ENCODE measurements at regions not wholly inside any gene's neighbourhood (a gene's known extent, or its start where the extent isn't known, plus 50 kb on each side); places are given as distances from the start of the nearest gene placed in this dataset.
"Not testable (repeated sequence)": the region's sequence is repeated elsewhere in the genome, so short reads cannot be mapped to it uniquely, and the experiment has no call there.

- ATAC-seq = no peak
Observed at GRCh38 chr2:61774351-61774750, 79.5 kb downstream of the FAM161A start.

- ATAC-seq = no peak
Observed at GRCh38 chr2:61771904-61772845, 81.7 kb downstream of the FAM161A start.

- peak; percentile 82 for ATAC-seq
Observed at GRCh38 chr2:61770746-61771145, 83.1 kb downstream of the FAM161A start.

- ATAC-seq = peak; percentile 38
Observed at GRCh38 chr2:61770298-61770697, 83.6 kb downstream of the FAM161A start.

- peak; percentile 27 for ATAC-seq
Observed at GRCh38 chr2:61769093-61769675, 84.7 kb downstream of the FAM161A start.

DNA sequence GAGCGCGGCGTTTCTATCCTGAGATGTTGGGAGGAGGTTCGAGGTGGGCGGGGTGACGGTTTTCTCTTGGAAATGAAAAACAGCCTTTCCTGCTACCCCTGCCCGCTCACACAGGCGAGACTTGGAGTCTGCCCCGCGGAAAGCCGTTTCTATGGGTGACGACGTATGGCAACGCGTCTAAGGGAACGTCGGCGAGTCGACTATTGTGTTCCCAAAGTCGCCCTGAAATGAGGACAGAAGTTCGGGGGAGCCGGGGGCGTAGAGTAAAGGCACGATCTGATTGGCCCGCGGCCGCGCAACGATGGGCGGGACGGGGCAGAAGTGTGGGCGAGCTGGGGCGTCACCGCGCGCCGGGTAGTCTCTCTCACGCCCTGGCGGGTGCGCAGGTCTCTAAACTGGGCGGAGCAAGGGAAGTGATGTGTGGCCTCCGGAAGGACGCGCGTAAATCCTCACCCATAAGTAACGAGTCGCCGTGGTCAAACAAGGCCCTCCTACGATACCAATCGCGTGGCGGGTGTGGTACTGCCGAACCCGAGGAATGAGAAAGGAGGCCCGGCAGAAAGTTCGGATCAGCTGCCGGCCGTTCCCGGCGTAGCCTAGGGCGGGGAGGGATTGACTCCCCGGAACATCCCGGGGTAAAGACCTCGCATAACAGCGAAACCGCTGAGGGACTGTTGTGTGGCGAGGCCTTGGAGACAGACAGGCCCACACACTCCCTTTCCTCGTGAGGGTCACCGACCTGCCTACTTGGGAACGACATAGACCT, 89.6 kb downstream of the FAM161A start:
- peak; percentile 100 for ATAC-seq

DNA sequence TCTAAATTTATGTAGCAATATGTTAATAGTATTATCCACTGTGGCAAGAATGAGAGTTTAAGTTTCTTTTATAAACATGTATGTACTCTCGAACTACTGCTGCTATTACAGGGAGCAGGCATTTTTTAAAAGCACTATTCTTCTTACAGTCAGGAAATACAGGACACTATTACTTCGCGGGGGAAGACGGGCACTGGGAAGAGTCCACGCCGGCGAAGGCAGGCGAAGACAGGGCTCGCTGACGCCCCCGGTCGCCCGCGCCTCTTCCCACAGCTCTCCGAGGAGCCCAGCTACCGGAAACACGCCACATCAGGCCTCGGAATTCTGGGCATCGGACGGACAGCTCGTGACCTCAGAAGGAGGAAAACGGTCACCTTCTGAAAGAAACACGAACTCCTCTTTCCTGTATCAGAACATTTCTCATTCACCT, 90.2 kb downstream of the FAM161A start:
- ATAC-seq = peak; percentile 67

DNA sequence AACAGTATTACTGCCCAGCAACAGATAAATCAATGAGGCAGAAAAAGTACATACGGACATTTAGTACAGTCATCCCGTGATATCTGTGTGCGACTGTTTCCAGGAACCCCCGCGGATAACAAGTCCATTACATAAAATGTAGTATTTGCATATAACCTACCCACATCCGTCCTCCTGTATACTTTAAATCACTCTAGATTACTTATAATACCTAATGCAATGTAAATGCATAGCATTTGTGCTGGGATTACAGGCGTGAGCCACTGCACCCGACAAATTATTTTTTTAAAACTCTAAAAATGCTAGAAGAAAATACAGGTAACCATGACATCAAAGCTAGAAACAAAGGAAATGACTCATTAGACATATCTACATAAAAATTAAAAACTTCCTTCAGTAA, 91.6 kb downstream of the FAM161A start:
- ATAC-seq = no peak

GRCh38 chr2:61759718-61760117, 94.1 kb downstream of the FAM161A start:
- no peak for ATAC-seq

DNA sequence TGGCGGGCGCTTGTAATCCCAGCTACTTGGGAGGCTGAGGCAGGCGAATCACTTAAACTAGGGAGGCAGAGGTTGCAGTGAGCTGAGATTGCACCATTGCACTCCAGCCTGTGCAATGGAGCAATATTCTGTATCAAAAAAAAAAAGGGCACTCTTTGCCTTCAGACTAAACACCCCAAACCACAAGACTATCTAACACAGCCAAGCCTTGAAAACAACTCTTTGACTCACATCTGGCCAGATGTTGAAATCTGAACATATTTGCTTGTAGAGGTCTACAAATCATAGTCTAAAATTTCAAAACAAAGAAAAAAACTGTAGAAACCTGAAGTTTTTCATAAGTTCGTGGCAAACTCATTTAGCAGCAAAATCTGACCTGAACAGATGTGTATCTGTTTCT, 94.9 kb downstream of the FAM161A start:
- no peak for ATAC-seq

GRCh38 chr2:61758159-61758558, 95.7 kb downstream of the FAM161A start:
- ATAC-seq = no peak

DNA sequence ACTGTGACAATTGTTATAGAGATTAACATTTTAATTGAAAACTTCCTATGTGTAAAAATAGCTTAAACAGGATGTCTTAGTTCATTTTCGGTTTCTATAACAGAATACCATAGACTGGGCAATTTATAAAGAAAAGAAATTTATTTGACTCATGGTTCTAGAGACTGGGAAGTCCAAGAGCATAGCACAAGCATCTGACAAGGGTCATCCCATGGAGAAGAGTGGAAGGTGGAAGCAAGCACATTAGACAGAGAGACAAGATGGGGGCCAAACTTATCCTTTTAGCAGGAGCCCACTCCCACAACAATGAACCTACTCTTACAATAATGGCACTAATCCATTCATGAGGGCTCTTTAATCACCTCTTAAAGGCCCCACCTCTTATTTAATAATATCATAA, 100.3 kb downstream of the FAM161A start:
- no peak for ATAC-seq

DNA sequence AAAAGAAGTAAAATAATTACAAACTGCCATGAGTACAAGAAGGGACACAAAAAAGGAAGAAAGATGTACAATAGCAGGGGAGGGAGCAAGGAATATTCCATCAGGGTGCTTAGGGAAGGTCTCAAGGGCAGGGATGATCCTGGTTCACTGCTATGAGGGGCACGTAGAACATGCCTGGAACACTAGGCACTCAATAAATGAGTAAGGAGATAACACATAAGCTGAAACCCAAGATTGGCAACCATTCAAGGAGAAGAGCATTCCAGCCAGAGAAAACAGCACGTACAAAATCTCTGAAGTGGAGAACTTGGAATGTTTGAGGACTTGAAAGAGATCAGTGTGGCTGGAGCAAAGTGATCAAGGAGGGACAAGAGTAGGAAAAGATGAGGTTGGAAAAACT, 103.2 kb downstream of the FAM161A start:
- ATAC-seq = no peak

DNA sequence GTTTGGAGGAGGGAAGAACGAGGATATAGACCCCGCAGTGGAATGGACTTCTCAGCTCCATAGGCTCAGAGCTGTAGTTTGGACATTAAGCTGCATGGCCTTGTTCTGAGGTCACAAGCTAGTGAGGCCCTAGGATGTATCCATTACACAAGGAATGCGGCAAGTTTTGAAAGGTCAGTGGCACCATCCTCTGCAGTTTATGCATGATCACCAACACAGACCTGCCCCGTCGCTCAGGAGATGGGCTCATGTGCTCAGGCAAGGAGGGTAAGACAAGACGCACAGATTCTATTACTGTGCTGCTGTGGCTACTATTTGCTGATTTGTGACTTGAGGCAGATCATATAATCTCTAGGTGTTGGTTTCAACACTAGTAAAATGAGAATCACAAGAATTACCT, 110.9 kb downstream of the FAM161A start:
- no peak for ATAC-seq

DNA sequence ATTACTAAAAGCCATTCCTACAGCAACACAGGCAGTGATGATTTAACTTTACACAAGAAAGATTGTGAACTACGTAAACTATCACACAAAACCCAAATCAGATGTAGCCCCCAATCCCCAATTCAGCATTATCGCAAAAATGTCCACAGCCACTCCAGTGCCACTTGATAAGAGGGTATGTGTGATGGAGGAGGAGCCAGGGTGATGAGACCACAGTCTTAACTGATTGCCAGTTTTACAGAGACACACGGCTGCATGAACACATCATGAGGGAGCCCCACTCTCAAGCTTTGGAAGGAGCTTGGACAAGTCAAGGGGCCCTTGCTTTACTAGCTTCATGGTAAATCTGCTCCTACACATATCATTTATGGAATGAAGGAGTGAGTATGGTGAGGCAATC, 116.0 kb downstream of the FAM161A start:
- no peak for ATAC-seq

DNA sequence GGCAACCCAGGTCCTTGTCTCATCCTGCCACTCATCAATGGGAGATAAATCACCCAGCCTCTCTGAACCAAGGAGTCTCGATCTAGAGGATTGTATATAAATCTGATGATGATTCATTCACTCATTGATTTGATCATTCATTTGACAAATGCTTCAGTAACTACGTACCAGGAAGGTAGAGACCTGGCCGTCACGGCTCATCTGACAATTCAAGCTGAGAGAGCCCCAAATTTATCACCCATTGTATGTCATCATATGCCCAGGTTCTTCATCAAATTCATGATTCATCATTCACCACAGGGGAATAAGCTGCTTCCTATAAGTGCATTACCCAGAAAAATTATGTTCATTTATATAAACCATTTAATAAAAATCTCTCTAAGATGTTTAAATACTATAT, 116.9 kb downstream of the FAM161A start:
- ATAC-seq = peak; percentile 76

- no peak for ATAC-seq
Observed at GRCh38 chr2:61733563-61733962, 120.3 kb downstream of the FAM161A start.

- no peak for ATAC-seq
Observed at GRCh38 chr2:61732787-61733186, 121.1 kb downstream of the FAM161A start.

GRCh38 chr2:61727746-61728145, 126.1 kb downstream of the FAM161A start:
- no peak for ATAC-seq

DNA sequence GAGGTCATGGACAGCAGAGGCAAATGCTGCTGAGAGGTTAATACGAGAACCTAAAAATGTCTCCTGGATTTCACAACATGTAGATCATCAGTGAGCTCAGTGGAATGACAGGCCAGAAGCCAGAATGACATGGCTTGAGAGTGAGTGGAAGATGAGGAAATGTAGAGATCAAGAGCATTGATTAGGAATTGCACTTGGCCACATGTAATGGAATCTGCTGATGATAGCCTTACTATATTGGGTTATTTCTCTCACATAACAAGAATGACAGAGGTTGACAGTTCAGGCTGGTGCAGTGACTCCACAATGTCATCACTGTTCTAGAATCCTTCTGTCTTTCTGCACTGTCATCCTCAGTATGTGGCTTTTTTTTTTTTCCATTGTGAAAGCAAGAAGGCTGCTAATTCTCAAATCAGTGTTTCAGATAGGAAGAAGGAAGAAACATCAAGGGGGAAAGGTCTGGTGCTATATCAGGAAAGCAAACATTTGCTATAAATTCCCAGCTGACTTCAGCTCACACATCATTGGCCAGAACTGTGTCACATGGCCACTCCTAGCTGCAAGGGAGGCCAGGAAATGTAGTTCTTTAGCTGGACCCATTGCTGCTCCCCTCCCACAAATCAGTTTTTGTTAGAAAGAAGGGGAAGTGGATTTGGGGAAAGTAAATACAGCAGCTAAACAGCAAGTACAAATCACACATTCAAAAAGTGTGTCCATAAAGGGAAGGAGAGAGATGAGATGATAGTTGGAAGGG, 127.2 kb downstream of the FAM161A start:
- no peak for ATAC-seq

DNA sequence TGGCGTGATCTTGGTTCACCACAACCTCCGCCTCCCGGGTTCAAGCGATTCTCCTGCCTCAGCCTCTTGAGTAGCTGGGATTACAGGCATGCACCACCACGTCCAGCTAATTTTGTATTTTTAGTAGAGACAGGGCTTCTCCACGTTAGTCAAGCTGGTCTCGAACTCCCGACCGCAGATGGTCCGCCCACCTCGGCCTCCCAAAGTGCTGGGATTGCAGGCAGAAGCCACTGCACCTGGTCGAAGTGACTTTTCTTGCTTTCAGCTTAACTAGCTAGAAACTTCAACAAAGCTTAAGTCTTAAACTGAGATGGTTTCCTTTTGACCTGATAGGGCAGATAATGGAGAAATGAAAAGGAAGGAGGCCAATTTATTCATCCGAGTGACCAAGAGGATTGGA, 130.5 kb downstream of the FAM161A start:
- not testable (repeated sequence) for ATAC-seq

DNA sequence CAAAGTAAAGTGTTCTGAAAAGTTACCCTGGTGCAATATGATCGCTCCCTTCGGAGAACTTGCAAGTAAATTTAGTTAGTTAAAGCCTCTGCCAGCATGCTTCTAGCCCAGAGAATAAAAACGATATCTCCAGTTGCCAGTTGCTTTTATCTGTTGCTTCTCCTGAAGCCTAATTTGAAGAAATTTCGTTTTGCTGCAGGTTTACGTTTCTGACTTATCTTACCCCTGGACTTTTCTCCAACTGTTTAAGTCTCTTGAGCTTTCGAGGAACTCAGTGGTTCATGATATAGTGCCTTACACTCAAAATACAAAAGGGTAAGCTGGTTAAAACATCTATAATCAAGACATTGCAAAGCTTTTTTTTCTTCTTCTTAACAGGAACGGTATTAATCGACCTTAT, 131.1 kb downstream of the FAM161A start:
- no peak for ATAC-seq

DNA sequence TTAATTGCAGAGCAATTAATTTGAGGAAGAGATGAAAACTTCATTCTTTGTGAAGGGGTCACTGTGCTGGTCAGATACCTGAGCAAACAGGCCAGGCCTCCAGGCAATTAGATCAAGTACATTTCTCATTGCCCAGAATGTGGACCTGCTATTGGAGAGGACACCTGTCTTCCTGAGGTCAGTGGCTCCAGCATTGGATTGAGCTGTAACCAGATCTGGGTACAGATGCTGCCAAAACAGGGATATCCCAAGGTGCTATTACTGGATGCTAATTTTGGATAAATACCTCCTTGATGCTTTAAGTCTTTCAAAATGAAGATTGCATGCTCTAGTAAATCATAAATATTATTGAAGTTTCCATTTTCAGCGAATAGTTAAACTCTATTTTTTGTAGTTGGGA, 131.5 kb downstream of the FAM161A start:
- no peak for ATAC-seq

Measured in esophagus mucosa (tissue), 1 donor.